ENCODE measurements at regions not wholly inside any gene's neighbourhood (a gene's known extent, or its start where the extent isn't known, plus 50 kb on each side); places are given as distances from the start of the nearest gene placed in this dataset.
A peak's percentile ranks its signal among the peaks of the same experiment; 100 is the strongest.

GRCh38 chr15:62431008-62431797, 266.1 kb upstream of the C2CD4B start:
- H3K27me3 ChIP-seq (replicated peaks; ENCODE audit: insufficient read depth, low read length): no peaks in the 10 kb centered on the region
- no peaks in the 10 kb centered on the region for H3K36me3 ChIP-seq (replicated peaks; ENCODE audit: insufficient read depth, low read length)
- no peaks in the 10 kb centered on the region for H3K79me2 ChIP-seq (ENCODE audit: low read length)
- no peaks in the 10 kb centered on the region for H3K9me2 ChIP-seq (replicated peaks; ENCODE audit: insufficient read depth, low read length)
- no peak overlapping the region for H3K9ac ChIP-seq (ENCODE audit: low read length)
- TF ChIP-seq EZH2phosphoT487 (IDR thresholded peaks at IDR 0.05; ENCODE audit: low read length): no peak
- no peak for TF ChIP-seq EZH2 (optimal IDR thresholded peaks at IDR 0.05; ENCODE audit: low read depth, low read length)
- TF ChIP-seq CTCF (IDR thresholded peaks at IDR 0.05; ENCODE audit: low read length): no peak
- H4K20me1 ChIP-seq (ENCODE audit: insufficient read depth, low read length): no peaks in the 10 kb centered on the region
- no peaks in the 10 kb centered on the region for H3F3A ChIP-seq (ENCODE audit: insufficient read depth, low read length)
- H2AFZ ChIP-seq (ENCODE audit: low read length): no peak overlapping the region
- peaks cover 7% of the 10 kb centered on the region for H3K4me1 ChIP-seq (ENCODE audit: low read length)
- no peak overlapping the region for H3K4me2 ChIP-seq (ENCODE audit: low read depth, low read length)
- no peaks in the 10 kb centered on the region for H3K9me3 ChIP-seq (replicated peaks; ENCODE audit: insufficient read depth, low read length)
- no peak for DNase-seq
- H3K4me3 ChIP-seq (ENCODE audit: low read length): no peak overlapping the region
- no peak overlapping the region for H3K27ac ChIP-seq (ENCODE audit: low read length)

- Histone ChIP-seq H3K4me1 (ENCODE audit: low read length) (peaks cover 7% of the 10 kb centered on the region), H4K20me1 (ENCODE audit: insufficient read depth, low read length) (no peaks in the 10 kb centered on the region), H3K9me3 (replicated peaks; ENCODE audit: insufficient read depth, low read length) (no peaks in the 10 kb centered on the region), H3K4me2 (ENCODE audit: low read depth, low read length) (no peak overlapping the region), H3K9ac (ENCODE audit: low read length) (no peak overlapping the region), H3K4me3 (ENCODE audit: low read length) (no peak overlapping the region), H3K79me2 (ENCODE audit: low read length) (no peaks in the 10 kb centered on the region), H2AFZ (ENCODE audit: low read length) (no peak overlapping the region), H3F3A (ENCODE audit: insufficient read depth, low read length) (no peaks in the 10 kb centered on the region), H3K27me3 (replicated peaks; ENCODE audit: insufficient read depth, low read length) (no peaks in the 10 kb centered on the region), H3K36me3 (replicated peaks; ENCODE audit: insufficient read depth, low read length) (no peaks in the 10 kb centered on the region), H3K9me2 (replicated peaks; ENCODE audit: insufficient read depth, low read length) (no peaks in the 10 kb centered on the region), H3K27ac (ENCODE audit: low read length) (no peak overlapping the region)
- TF ChIP-seq CTCF (IDR thresholded peaks at IDR 0.05; ENCODE audit: low read length) (no peak), EZH2phosphoT487 (IDR thresholded peaks at IDR 0.05; ENCODE audit: low read length) (no peak), EZH2 (optimal IDR thresholded peaks at IDR 0.05; ENCODE audit: low read depth, low read length) (no peak)
- DNase-seq: no peak
Observed at GRCh38 chr15:62431817-62432216, 266.7 kb upstream of the C2CD4B start.

- Histone ChIP-seq H3K79me2 (ENCODE audit: low read length) (no peaks in the 10 kb centered on the region), H3K4me2 (ENCODE audit: low read depth, low read length) (peak overlapping the region; percentile 12; the same call in 1 of the 2 replicates), H3K36me3 (replicated peaks; ENCODE audit: insufficient read depth, low read length) (no peaks in the 10 kb centered on the region), H3K27ac (ENCODE audit: low read length) (no peak overlapping the region), H3K9ac (ENCODE audit: low read length) (no peak overlapping the region), H3K9me3 (replicated peaks; ENCODE audit: insufficient read depth, low read length) (no peaks in the 10 kb centered on the region), H3K9me2 (replicated peaks; ENCODE audit: insufficient read depth, low read length) (no peaks in the 10 kb centered on the region), H3K27me3 (replicated peaks; ENCODE audit: insufficient read depth, low read length) (no peaks in the 10 kb centered on the region), H2AFZ (ENCODE audit: low read length) (no peak overlapping the region), H3K4me1 (ENCODE audit: low read length) (peaks cover 7% of the 10 kb centered on the region), H3K4me3 (ENCODE audit: low read length) (no peak overlapping the region), H3F3A (ENCODE audit: insufficient read depth, low read length) (no peaks in the 10 kb centered on the region), H4K20me1 (ENCODE audit: insufficient read depth, low read length) (no peaks in the 10 kb centered on the region)
- TF ChIP-seq CTCF (IDR thresholded peaks at IDR 0.05; ENCODE audit: low read length): no peak
- no peak for TF ChIP-seq EZH2 (optimal IDR thresholded peaks at IDR 0.05; ENCODE audit: low read depth, low read length)
- TF ChIP-seq EZH2phosphoT487 (IDR thresholded peaks at IDR 0.05; ENCODE audit: low read length): no peak
- DNase-seq: peak; percentile 14
Observed at GRCh38 chr15:62432702-62433398, 267.8 kb upstream of the C2CD4B start.

Measured in MM.1S (cell line).